ENCODE measurements at regions not wholly inside any gene's neighbourhood (a gene's known extent, or its start where the extent isn't known, plus 50 kb on each side); places are given as distances from the start of the nearest gene placed in this dataset.

DNA sequence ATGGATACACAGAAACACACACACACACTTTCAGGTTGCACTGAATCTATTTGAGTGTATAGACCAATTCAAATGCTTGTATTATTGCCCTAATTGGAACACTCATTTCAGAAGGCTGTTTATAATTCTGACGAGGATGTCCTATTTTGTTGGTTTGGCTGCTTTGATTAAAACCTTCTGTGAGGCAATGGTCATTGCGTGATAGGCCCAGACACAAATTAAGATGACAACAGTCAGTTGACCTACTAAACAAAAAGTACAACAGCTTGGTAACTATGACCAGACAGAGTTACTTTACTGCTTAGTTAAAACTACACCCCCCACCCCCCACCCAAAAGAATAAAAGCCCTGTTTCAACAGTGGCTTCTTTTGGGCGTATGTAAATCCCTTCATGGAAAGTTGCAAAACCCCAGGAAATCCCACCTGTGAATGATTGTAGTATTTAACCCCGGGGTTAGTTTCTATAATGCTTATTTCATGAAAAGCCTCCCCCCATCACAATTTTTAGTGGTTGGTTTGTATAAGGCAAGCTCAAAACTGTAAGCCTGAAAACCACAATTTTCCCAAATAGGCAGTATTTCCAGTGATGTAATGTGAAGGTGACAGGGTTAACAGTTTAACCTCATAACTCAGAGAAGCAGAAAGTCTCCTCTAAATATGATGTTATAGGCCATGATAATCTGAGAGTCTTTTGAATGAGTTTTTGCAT is 340.8 kb downstream of the FGF10 start:
- no peaks in the 10 kb centered on the region for H3K23me2 ChIP-seq (ENCODE audit: insufficient read length, low read depth, low read length, poor library complexity, severe bottlenecking)
- no peak overlapping the region for H4K5ac ChIP-seq (ENCODE audit: insufficient read length, low read depth, low read length)
- no peak overlapping the region for H3T11ph ChIP-seq (ENCODE audit: low read length)
- H4K8ac ChIP-seq (replicated peaks; ENCODE audit: insufficient read length, low read depth, low read length) = no peak overlapping the region
- H2BK20ac ChIP-seq (ENCODE audit: low read depth, low read length, poor library complexity, severe bottlenecking) = peak overlapping the region; percentile 26
- WGBS (ENCODE audit: extremely low coverage, insufficient read length, low lambda C conversion rate) = no CpG with 5 or more reads among the region's 4 CpGs
- no peaks in the 10 kb centered on the region for H3K27me3 ChIP-seq (ENCODE audit: insufficient read depth, low read length)
- no peaks in the 10 kb centered on the region for H3K79me1 ChIP-seq (ENCODE audit: insufficient read depth, low read depth, low read length, poor library complexity, severe bottlenecking)
- H2AK5ac ChIP-seq (ENCODE audit: insufficient read length, low read length) = no peak overlapping the region
- peaks cover 12 to 13% of the 10 kb centered on the region in 2 experiments for H3K9me3 Mint-ChIP-seq
- peaks cover 4% of the 10 kb centered on the region; the same call in 1 of the 2 replicates for H3K4me1 ChIP-seq (ENCODE audit: insufficient read depth, low read length)
- H2BK15ac ChIP-seq (ENCODE audit: low read depth, low read length) = no peak overlapping the region
- H4K91ac ChIP-seq (ENCODE audit: insufficient read length, low read depth, low read length) = no peak overlapping the region
- H2AFZ ChIP-seq (ENCODE audit: low read length) = no peak overlapping the region
- DNase-seq = no peak
- H3K4me2 ChIP-seq (ENCODE audit: insufficient read depth, insufficient read length, low read length) = no peak overlapping the region
- H3K27ac Mint-ChIP-seq = peak overlapping the region in 2 of 3 experiments; percentile 26 to 70; a peak in 4 of 7 replicates
- H3K27me3 Mint-ChIP-seq (ENCODE audit: low read depth) = no peaks in the 10 kb centered on the region
- no peak overlapping the region for H3K27ac ChIP-seq (ENCODE audit: insufficient read length, low read depth, low read length)
- H2BK120ac ChIP-seq (ENCODE audit: low read depth, low read length, poor library complexity, severe bottlenecking) = no peak overlapping the region
- TF ChIP-seq CTCF (conservative IDR thresholded peaks at IDR 0.05) = no peak
- no peak overlapping the region for H3K56ac ChIP-seq (ENCODE audit: insufficient read length, low read depth, low read length)
- no peaks in the 10 kb centered on the region for H3K9me3 ChIP-seq (ENCODE audit: control insufficient read depth, low read depth, low read length)
- no peak overlapping the region for H2BK12ac ChIP-seq (ENCODE audit: insufficient read length, low read depth, low read length)
- peaks cover 18 to 29% of the 10 kb centered on the region in 2 experiments for H3K4me1 Mint-ChIP-seq
- peaks cover 8 to 20% (median 8%) of the 10 kb centered on the region in 3 experiments for H3K36me3 Mint-ChIP-seq (ENCODE audit: insufficient read depth in 1 of 3, low read depth in 3 of 3)
- H3K79me2 ChIP-seq (ENCODE audit: insufficient read depth, low read length) = no peaks in the 10 kb centered on the region; the same call in 1 of the 2 replicates
- no peak overlapping the region for H3K18ac ChIP-seq (ENCODE audit: insufficient read length, low read depth, low read length)
- no peak overlapping the region for H3K9ac ChIP-seq (ENCODE audit: extremely low read depth, insufficient read length, low read length)
- H3K23ac ChIP-seq (ENCODE audit: insufficient read length, low read depth, low read length) = no peak overlapping the region
- no peaks in the 10 kb centered on the region for H4K20me1 ChIP-seq (ENCODE audit: control insufficient read depth, insufficient read depth, insufficient read length)
- no peak overlapping the region for H3K14ac ChIP-seq (ENCODE audit: insufficient read depth, low read length)
- no peak overlapping the region for H2BK5ac ChIP-seq (ENCODE audit: insufficient read length, low read length)
- no peak overlapping the region for H3K4ac ChIP-seq (ENCODE audit: low read depth, low read length)
- peak overlapping the region in 1 of 2 experiments; percentile 35; a peak in 3 of 5 replicates for H3K4me3 Mint-ChIP-seq

All from H9 (cell line).